ENCODE measurements at regions not wholly inside any gene's neighbourhood (a gene's known extent, or its start where the extent isn't known, plus 50 kb on each side); places are given as distances from the start of the nearest gene placed in this dataset.

GRCh38 chr16:55941552-55941951 lies 66.4 kb upstream of the CES5A start:
- no peak for DNase-seq

DNA sequence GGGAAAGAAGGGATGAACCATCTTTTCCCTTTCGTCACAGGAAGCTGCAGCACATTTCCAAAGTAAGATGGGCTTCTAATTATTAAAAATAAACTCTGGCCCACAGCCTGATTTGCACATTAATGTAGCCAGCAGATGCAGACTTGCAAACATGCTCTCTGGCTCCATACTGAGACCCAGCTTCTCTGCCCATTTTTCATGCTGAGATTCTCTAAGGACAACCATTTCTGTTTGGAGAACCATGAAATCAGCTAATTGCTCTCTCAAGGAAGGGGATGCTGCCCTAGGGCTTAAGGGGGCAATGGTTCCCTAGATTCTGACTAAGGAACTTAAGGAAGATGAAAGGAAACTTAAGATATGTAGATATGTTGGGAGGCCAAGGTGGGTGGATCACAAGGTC lies 63.0 kb upstream of the CES5A start:
- DNase-seq = no peak

DNA sequence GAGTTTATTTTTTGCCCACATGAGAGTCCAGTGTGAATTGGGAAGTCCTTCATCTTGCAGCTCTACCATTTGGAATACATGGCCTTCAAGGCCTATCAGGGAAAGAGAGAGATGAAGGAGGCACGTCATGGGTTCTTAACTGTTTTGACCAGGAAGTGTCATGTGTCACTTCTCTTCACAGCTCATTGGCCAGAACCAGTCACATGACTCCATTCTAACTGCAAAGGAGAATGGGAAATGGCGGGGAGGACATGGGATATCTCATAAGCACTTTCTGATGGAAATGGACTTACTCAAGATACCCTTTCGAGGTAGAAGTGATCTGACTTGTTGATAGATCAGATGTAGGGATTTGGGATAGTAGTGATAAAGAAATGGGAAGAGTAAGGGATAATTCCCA lies 57.9 kb upstream of the CES5A start:
- DNase-seq = no peak

DNA sequence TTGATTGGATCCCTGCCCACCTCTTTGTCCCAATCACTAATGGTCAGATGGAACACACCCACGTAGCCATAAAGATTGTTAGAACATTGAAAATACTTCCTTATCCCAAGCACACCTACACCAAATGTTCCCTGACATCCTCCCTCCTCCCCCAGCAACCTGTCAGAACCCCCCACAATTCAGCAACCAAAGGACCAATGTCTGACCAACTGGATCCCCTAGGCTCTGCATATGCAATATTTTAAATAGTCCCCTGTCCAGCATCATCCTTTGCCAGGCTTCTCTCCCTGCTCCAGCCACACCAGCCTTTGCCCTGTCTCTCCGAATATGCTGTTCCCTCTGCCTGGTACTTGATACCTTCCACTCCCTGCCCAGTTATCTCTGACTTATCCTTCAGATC lies 54.9 kb upstream of the CES5A start:
- DNase-seq = no peak

- no peak for DNase-seq
Observed at GRCh38 chr16:55929181-55929580, 54.0 kb upstream of the CES5A start.

- no peak for DNase-seq
Observed at GRCh38 chr16:55925242-55925641, 50.1 kb upstream of the CES5A start.

All from NCI-H1417 (cell line).